ENCODE measurements at regions not wholly inside any gene's neighbourhood (a gene's known extent, or its start where the extent isn't known, plus 50 kb on each side); places are given as distances from the start of the nearest gene placed in this dataset.

DNA sequence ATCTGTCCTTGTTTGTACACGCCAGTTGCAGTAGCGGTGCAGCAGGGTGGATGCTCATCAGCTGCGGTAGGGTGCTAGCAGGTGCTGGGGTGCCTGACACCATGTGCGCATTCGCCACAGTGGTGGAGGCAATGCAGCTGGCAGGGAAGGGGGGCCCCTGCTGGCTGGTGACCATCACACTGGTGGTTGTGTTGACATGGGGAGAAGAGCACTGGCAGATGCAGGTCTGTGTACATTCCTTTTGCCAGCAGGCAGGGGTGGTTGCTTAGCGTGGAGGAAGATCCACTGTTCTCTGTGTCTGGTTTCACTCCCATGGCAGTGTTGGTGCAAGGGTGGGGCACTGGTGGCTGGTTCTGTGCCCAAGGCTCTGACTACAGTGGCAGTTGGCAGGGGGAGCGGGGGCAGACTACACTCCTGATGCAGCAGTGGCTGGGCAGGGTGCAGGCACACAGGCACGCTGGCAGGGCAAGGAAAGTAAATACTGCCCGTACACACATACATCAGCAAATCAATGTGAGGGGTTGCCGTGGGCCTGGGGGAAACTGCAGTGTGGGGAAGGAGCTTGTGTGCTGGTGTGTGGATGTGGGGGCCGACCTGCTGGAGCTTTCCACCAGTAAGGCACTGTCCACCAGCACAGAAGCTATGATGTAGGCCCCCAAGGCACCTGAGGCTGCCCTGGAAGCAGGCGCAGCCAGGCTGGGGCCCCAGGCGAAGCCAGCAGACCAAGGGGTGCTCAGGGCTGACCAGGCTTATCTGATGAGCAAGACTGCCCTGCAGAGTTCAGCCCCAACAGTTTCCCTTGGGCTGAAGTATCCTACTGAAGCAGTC lies 87.2 kb upstream of the UNC5B start:
- Mint-ChIP-seq H3K27me3 (peaks cover 25 to 48% of the 10 kb centered on the region in 2 donors), H3K9me3 (peaks cover 6 to 11% (median 10%) of the 10 kb centered on the region in 3 donors), H3K36me3 (no peaks in the 10 kb centered on the region), H3K27ac (no peak overlapping the region), H3K4me3 (no peak overlapping the region), H3K4me1 (peaks cover 6 to 8% (median 7%) of the 10 kb centered on the region in 3 donors)
- 82% methylated on average over 11 of the region's 13 CpGs for WGBS (ENCODE audit: insufficient coverage)
- H3K9me3 ChIP-seq: no peaks in the 10 kb centered on the region
- POLR2A ChIA-PET: no interaction called here
- no peak overlapping the region for H3K27ac ChIP-seq (ENCODE audit: low read length)
- H3K4me3 ChIP-seq (ENCODE audit: control insufficient read depth in 1 of 2, extremely low read depth in 1 of 2, low read length in 1 of 2): no peak overlapping the region
- no peaks in the 10 kb centered on the region for H3K36me3 ChIP-seq (ENCODE audit: control insufficient read depth in 2 of 2, extremely low read depth in 1 of 2, insufficient read depth in 1 of 2, low read length in 1 of 2)
- H3K4me1 ChIP-seq (ENCODE audit: control insufficient read depth in 1 of 2, extremely low read depth in 1 of 2, insufficient read depth in 2 of 2, low read length in 2 of 2): no peaks in the 10 kb centered on the region
- H3K27me3 ChIP-seq (replicated peaks in 1 of 2; ENCODE audit: control insufficient read depth in 2 of 2, extremely low read depth in 1 of 2, insufficient read depth in 2 of 2, low read length in 1 of 2): peaks cover 0 to 25% of the 10 kb centered on the region in 2 experiments
- CTCF ChIA-PET: no interaction called here
- ATAC-seq (replicated peaks in 1 of 4) (no peak), DNase-seq (no peak)

DNA sequence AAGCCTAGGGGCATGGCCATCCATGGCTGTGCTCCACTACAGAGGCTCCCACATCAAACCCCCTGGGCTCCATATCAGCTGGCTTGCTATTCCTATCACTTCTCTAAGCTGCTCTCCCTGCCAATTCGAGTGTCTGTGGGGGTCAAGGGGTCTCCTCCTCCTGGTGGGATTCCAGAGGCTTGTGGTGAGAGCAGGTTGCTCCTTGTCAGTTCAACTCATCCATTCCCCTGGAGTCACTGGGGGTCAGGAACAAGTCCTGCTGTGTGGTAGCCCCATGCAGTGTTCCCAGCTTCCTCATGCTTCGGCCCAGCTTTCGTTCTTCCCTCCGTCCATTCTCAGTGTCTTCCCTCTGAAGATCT lies 86.6 kb upstream of the UNC5B start:
- CTCF ChIA-PET: no interaction called here
- ATAC-seq (replicated peaks in 1 of 4) (no peak), DNase-seq (no peak)
- Mint-ChIP-seq H3K4me3 (no peak overlapping the region), H3K27ac (no peak overlapping the region), H3K4me1 (peaks cover 6 to 8% (median 7%) of the 10 kb centered on the region in 3 donors), H3K9me3 (peaks cover 4 to 5% (median 4%) of the 10 kb centered on the region in 3 donors), H3K36me3 (no peaks in the 10 kb centered on the region), H3K27me3 (peaks cover 23 to 54% of the 10 kb centered on the region in 2 donors)
- Histone ChIP-seq H3K4me1 (ENCODE audit: control insufficient read depth in 1 of 2, extremely low read depth in 1 of 2, insufficient read depth in 2 of 2, low read length in 2 of 2) (no peaks in the 10 kb centered on the region), H3K27ac (ENCODE audit: low read length) (no peak overlapping the region), H3K9me3 (no peaks in the 10 kb centered on the region), H3K27me3 (replicated peaks in 1 of 2; ENCODE audit: control insufficient read depth in 2 of 2, extremely low read depth in 1 of 2, insufficient read depth in 2 of 2, low read length in 1 of 2) (peaks cover 0 to 25% of the 10 kb centered on the region in 2 experiments), H3K4me3 (ENCODE audit: control insufficient read depth in 1 of 2, extremely low read depth in 1 of 2, low read length in 1 of 2) (no peak overlapping the region), H3K36me3 (ENCODE audit: control insufficient read depth in 2 of 2, extremely low read depth in 1 of 2, insufficient read depth in 1 of 2, low read length in 1 of 2) (no peaks in the 10 kb centered on the region)
- no CpG with 5 or more reads among the region's 4 CpGs for WGBS (ENCODE audit: insufficient coverage)
- POLR2A ChIA-PET: no interaction called here

DNA sequence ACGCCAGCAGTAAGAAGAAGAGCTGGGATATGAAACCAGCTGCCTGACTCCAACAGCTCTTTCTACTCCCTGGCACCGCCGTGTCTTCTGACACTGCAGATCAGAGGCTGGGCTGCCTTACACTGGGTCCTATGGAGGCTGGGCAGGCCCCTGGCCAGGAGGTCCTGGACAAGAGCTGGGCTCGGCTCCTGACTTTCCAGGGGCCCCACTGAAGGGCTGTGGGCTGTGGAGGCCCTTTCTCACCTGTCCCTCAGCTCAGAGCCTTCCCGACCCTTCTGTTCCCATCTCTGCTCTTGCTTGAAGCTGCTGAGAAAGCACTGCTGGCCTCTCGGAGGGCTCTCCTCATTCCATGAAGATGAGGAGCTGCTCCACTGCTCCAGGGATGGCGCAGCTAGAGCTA lies 85.9 kb upstream of the UNC5B start:
- Mint-ChIP-seq H3K27ac (no peak overlapping the region), H3K27me3 (peaks cover 26 to 54% of the 10 kb centered on the region in 2 donors), H3K36me3 (no peaks in the 10 kb centered on the region), H3K9me3 (no peaks in the 10 kb centered on the region), H3K4me1 (peaks cover 6 to 8% (median 7%) of the 10 kb centered on the region in 3 donors), H3K4me3 (no peak overlapping the region)
- Histone ChIP-seq H3K9me3 (no peaks in the 10 kb centered on the region), H3K27ac (ENCODE audit: low read length) (no peak overlapping the region), H3K27me3 (replicated peaks in 1 of 2; ENCODE audit: control insufficient read depth in 2 of 2, extremely low read depth in 1 of 2, insufficient read depth in 2 of 2, low read length in 1 of 2) (peaks cover 0 to 30% of the 10 kb centered on the region in 2 experiments), H3K36me3 (ENCODE audit: control insufficient read depth in 2 of 2, extremely low read depth in 1 of 2, insufficient read depth in 1 of 2, low read length in 1 of 2) (no peaks in the 10 kb centered on the region), H3K4me1 (ENCODE audit: control insufficient read depth in 1 of 2, extremely low read depth in 1 of 2, insufficient read depth in 2 of 2, low read length in 2 of 2) (no peaks in the 10 kb centered on the region), H3K4me3 (ENCODE audit: control insufficient read depth in 1 of 2, extremely low read depth in 1 of 2, low read length in 1 of 2) (no peak overlapping the region)
- no peak for DNase-seq
- CTCF ChIA-PET: interaction anchor here in 1 of 2 donors (0.6 kb wide), 1 partner anchor 131 kb away, joined by 3 read pairs; no protein-coding TSS in a partner anchor
- POLR2A ChIA-PET: no interaction called here
- no peak for ATAC-seq (replicated peaks in 1 of 4)
- WGBS (ENCODE audit: insufficient coverage): 49% methylated on average over 6 of the region's 7 CpGs

DNA sequence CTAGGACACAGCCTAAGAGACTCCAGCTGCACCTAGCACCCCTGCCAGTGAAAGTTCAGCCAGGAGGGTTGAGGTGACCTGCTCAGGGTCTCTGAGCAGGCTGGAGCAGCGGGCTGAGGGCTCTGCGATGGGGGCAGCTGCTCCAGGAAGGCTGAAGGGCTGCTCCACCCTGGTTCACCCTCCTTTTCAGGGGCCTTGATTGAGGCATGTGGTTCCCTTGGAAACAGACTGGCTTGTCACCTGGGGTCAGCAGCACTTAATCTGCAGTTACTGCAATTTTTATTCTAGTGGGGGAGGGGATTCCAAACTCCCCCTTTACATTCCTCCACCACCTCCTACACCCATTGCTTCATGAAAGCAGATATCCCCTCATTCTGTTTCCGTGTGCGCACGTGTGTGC lies 85.3 kb upstream of the UNC5B start:
- Histone ChIP-seq H3K4me1 (ENCODE audit: control insufficient read depth in 1 of 2, extremely low read depth in 1 of 2, insufficient read depth in 2 of 2, low read length in 2 of 2) (no peaks in the 10 kb centered on the region), H3K4me3 (ENCODE audit: control insufficient read depth in 1 of 2, extremely low read depth in 1 of 2, low read length in 1 of 2) (no peak overlapping the region), H3K27ac (ENCODE audit: low read length) (no peak overlapping the region), H3K9me3 (no peaks in the 10 kb centered on the region), H3K27me3 (replicated peaks in 1 of 2; ENCODE audit: control insufficient read depth in 2 of 2, extremely low read depth in 1 of 2, insufficient read depth in 2 of 2, low read length in 1 of 2) (peaks cover 0 to 37% of the 10 kb centered on the region in 2 experiments), H3K36me3 (ENCODE audit: control insufficient read depth in 2 of 2, extremely low read depth in 1 of 2, insufficient read depth in 1 of 2, low read length in 1 of 2) (no peaks in the 10 kb centered on the region)
- ATAC-seq (replicated peaks in 1 of 4) (no peak), DNase-seq (no peak)
- ChIA-PET CTCF (no interaction called here), POLR2A (no interaction called here)
- Mint-ChIP-seq H3K36me3 (no peaks in the 10 kb centered on the region), H3K27me3 (peaks cover 26 to 52% of the 10 kb centered on the region in 2 donors), H3K4me1 (peaks cover 6 to 8% (median 7%) of the 10 kb centered on the region in 3 donors), H3K4me3 (no peak overlapping the region), H3K9me3 (no peaks in the 10 kb centered on the region), H3K27ac (no peak overlapping the region)
- 89% methylated on average over 5 of the region's 5 CpGs for WGBS (ENCODE audit: insufficient coverage)

DNA sequence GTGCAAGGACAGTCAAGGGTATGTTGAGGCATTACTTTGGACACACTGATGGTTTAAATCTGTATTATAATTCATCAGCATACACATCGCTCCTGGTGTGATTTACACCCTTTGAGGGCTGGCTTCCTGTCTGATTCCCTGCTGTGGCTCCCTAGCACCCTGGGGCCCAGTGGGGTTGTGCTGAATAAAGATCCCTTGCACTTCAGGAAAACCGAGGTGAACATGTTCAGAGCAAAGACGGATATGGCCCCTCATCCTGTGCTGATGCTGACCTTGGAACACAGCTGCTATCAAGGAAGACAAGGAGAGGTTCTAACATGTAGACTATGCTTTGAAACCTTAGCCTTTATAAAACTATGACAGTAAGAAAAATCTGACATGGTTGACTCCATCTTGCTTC lies 84.6 kb upstream of the UNC5B start:
- peaks cover 29 to 51% of the 10 kb centered on the region in 2 donors for H3K27me3 Mint-ChIP-seq
- Histone ChIP-seq H3K27ac (ENCODE audit: low read length) (no peak overlapping the region), H3K36me3 (ENCODE audit: control insufficient read depth in 2 of 2, extremely low read depth in 1 of 2, insufficient read depth in 1 of 2, low read length in 1 of 2) (no peaks in the 10 kb centered on the region), H3K4me1 (ENCODE audit: control insufficient read depth in 1 of 2, extremely low read depth in 1 of 2, insufficient read depth in 2 of 2, low read length in 2 of 2) (no peaks in the 10 kb centered on the region), H3K27me3 (replicated peaks in 1 of 2; ENCODE audit: control insufficient read depth in 2 of 2, extremely low read depth in 1 of 2, insufficient read depth in 2 of 2, low read length in 1 of 2) (peaks cover 0 to 43% of the 10 kb centered on the region in 2 experiments), H3K9me3 (no peaks in the 10 kb centered on the region), H3K4me3 (ENCODE audit: control insufficient read depth in 1 of 2, extremely low read depth in 1 of 2, low read length in 1 of 2) (no peak overlapping the region)
- H3K4me3 Mint-ChIP-seq: no peak overlapping the region
- H3K36me3 Mint-ChIP-seq: no peaks in the 10 kb centered on the region
- H3K27ac Mint-ChIP-seq: no peak overlapping the region
- peaks cover 6 to 8% (median 7%) of the 10 kb centered on the region in 3 donors for H3K4me1 Mint-ChIP-seq
- WGBS (ENCODE audit: insufficient coverage): 61% methylated on average over 2 of the region's 3 CpGs
- DNase-seq (no peak), ATAC-seq (replicated peaks in 1 of 4) (no peak)
- CTCF ChIA-PET: no interaction called here
- H3K9me3 Mint-ChIP-seq: no peaks in the 10 kb centered on the region
- POLR2A ChIA-PET: no interaction called here

DNA sequence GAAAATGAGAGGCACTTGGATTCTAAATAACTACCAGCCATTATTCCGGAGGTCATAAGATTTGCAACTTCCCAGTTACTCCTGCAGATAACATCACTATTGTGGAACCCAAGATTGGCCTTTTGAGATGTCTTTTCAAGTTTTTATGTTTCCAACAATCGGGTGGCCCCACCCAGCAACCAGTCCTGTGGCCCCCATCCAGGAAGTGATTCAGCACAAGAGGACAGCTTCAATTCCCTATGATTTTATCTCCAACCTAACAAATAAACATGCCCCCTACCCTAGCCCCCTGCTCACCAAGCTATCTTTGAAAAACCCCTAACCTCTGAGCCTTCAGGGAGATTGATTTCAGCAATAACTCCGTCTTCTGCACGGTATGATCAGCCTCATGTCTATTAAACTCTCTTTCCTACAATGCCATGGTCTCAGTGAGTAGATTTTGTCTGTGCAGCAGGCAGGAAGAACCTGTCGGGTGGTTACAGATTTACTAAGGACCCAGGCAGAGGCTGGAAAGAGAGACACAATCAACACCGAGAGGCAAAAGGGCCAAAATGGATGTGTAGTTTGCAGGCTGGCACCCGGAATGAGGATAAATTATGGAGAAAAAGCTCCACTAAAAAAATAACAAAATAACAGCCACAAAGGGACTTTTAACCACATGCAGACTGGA lies 83.9 kb upstream of the UNC5B start:
- H3K4me1 Mint-ChIP-seq: peaks cover 6 to 8% (median 7%) of the 10 kb centered on the region in 3 donors
- no peak overlapping the region for H3K4me3 Mint-ChIP-seq
- ATAC-seq (replicated peaks in 1 of 4) (no peak), DNase-seq (no peak)
- no peaks in the 10 kb centered on the region for H3K36me3 Mint-ChIP-seq
- ChIA-PET CTCF (no interaction called here), POLR2A (no interaction called here)
- Histone ChIP-seq H3K9me3 (no peaks in the 10 kb centered on the region), H3K36me3 (ENCODE audit: control insufficient read depth in 2 of 2, extremely low read depth in 1 of 2, insufficient read depth in 1 of 2, low read length in 1 of 2) (no peaks in the 10 kb centered on the region), H3K4me3 (ENCODE audit: control insufficient read depth in 1 of 2, extremely low read depth in 1 of 2, low read length in 1 of 2) (no peak overlapping the region), H3K4me1 (ENCODE audit: control insufficient read depth in 1 of 2, extremely low read depth in 1 of 2, insufficient read depth in 2 of 2, low read length in 2 of 2) (no peaks in the 10 kb centered on the region), H3K27ac (ENCODE audit: low read length) (no peak overlapping the region), H3K27me3 (replicated peaks in 1 of 2; ENCODE audit: control insufficient read depth in 2 of 2, extremely low read depth in 1 of 2, insufficient read depth in 2 of 2, low read length in 1 of 2) (peaks cover 0 to 49% of the 10 kb centered on the region in 2 experiments)
- H3K27me3 Mint-ChIP-seq: peaks cover 31 to 47% of the 10 kb centered on the region in 2 donors
- no peak overlapping the region for H3K27ac Mint-ChIP-seq
- no peaks in the 10 kb centered on the region for H3K9me3 Mint-ChIP-seq
- WGBS (ENCODE audit: insufficient coverage): 44% methylated on average over 2 of the region's 7 CpGs
